ENCODE measurements at regions not wholly inside any gene's neighbourhood (a gene's known extent, or its start where the extent isn't known, plus 50 kb on each side); places are given as distances from the start of the nearest gene placed in this dataset.

DNA sequence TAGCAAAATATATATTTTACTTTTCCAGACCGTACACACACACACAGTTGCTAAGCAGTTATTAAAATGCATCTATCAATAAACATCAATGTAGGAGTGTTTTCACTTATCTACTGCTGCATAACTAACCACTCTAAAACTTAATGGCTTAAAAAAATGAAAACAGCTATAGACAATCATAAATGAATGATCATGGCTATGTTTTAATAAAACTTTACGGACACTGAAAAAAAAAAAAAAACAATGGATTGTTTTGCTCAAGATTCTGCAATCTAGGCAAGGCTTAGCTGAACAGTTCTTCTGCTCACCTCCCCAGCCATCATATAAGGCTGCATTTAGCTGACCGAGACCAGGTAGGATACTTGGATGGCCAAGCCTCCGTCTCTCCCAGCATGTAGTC lies 125.4 kb upstream of the CCDC28A start:
- Mint-ChIP-seq H3K36me3 (no peaks in the 10 kb centered on the region), H3K27me3 (ENCODE audit: low read depth in 2 of 2) (no peaks in the 10 kb centered on the region), H3K9me3 (no peaks in the 10 kb centered on the region), H3K4me1 (no peaks in the 10 kb centered on the region), H3K4me3 (no peak overlapping the region), H3K27ac (no peak overlapping the region)
- no peaks in the 10 kb centered on the region for H3K36me3 ChIP-seq (ENCODE audit: control insufficient read depth, insufficient read depth, low read length)
- ATAC-seq, result no peak
- no peaks in the 10 kb centered on the region for H3K9me3 ChIP-seq (ENCODE audit: control insufficient read depth, insufficient read depth, low read length)
- H3K27me3 ChIP-seq (ENCODE audit: control insufficient read depth, insufficient read depth, low read length), result no peaks in the 10 kb centered on the region
- DNase-seq, result no peak
- 95% methylated on average over 4 of the region's 4 CpGs for WGBS (ENCODE audit: insufficient coverage)
- H3K4me1 ChIP-seq (ENCODE audit: control insufficient read depth, insufficient read depth, low read length), result no peaks in the 10 kb centered on the region
- H3K4me3 ChIP-seq (ENCODE audit: low read length), result no peak overlapping the region
- no peak overlapping the region for H3K27ac ChIP-seq (ENCODE audit: low read length)
- TF ChIP-seq, protein P1, sequence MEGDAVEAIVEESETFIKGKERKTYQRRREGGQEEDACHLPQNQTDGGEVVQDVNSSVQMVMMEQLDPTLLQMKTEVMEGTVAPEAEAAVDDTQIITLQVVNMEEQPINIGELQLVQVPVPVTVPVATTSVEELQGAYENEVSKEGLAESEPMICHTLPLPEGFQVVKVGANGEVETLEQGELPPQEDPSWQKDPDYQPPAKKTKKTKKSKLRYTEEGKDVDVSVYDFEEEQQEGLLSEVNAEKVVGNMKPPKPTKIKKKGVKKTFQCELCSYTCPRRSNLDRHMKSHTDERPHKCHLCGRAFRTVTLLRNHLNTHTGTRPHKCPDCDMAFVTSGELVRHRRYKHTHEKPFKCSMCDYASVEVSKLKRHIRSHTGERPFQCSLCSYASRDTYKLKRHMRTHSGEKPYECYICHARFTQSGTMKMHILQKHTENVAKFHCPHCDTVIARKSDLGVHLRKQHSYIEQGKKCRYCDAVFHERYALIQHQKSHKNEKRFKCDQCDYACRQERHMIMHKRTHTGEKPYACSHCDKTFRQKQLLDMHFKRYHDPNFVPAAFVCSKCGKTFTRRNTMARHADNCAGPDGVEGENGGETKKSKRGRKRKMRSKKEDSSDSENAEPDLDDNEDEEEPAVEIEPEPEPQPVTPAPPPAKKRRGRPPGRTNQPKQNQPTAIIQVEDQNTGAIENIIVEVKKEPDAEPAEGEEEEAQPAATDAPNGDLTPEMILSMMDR (IDR thresholded peaks at IDR 0.05), result no peak
- intact Hi-C loops (cut with micrococcal nuclease), result no loop called here

DNA sequence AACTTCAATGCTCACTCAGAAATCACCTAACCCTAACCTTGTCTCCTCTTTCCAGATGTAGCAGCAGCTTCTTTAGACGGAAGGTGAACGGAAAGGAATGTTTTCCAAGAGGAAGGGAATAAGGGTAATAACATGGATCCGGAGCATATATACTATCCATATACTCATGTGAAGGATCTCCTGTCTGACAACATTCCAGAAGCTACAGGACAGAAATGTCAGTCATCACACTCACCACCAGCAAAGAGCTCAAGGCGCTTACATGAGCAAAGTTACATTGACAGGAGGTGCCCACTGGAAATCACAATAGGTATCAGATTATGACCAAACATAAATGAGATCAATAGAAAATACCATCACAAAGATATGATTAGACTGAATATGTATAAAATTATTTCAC lies 122.1 kb upstream of the CCDC28A start:
- TF ChIP-seq, protein P1 (IDR thresholded peaks at IDR 0.05), result no peak
- no peaks in the 10 kb centered on the region for H3K27me3 ChIP-seq (ENCODE audit: control insufficient read depth, insufficient read depth, low read length)
- no peaks in the 10 kb centered on the region for H3K36me3 ChIP-seq (ENCODE audit: control insufficient read depth, insufficient read depth, low read length)
- Mint-ChIP-seq H3K27ac (no peak overlapping the region), H3K4me1 (peaks cover 19% of the 10 kb centered on the region in 2 donors), H3K36me3 (no peaks in the 10 kb centered on the region), H3K9me3 (no peaks in the 10 kb centered on the region), H3K4me3 (no peak overlapping the region), H3K27me3 (ENCODE audit: low read depth in 2 of 2) (peaks cover 0 to 6% of the 10 kb centered on the region in 2 donors)
- DNase-seq (no peak), ATAC-seq (no peak)
- H3K4me3 ChIP-seq (ENCODE audit: low read length), result no peak overlapping the region
- 100% methylated on average over 2 of the region's 4 CpGs for WGBS (ENCODE audit: insufficient coverage)
- H3K4me1 ChIP-seq (ENCODE audit: control insufficient read depth, insufficient read depth, low read length), result no peaks in the 10 kb centered on the region
- no peak overlapping the region for H3K27ac ChIP-seq (ENCODE audit: low read length)
- no peaks in the 10 kb centered on the region for H3K9me3 ChIP-seq (ENCODE audit: control insufficient read depth, insufficient read depth, low read length)
- intact Hi-C loops (cut with micrococcal nuclease), result no loop called here

- no peak overlapping the region for H3K4me3 ChIP-seq (ENCODE audit: low read length)
- Mint-ChIP-seq H3K4me1 (peaks cover 19% of the 10 kb centered on the region in 2 donors), H3K27me3 (ENCODE audit: low read depth in 2 of 2) (peaks cover 0 to 7% of the 10 kb centered on the region in 2 donors), H3K4me3 (no peak overlapping the region), H3K27ac (no peak overlapping the region), H3K9me3 (no peaks in the 10 kb centered on the region), H3K36me3 (no peaks in the 10 kb centered on the region)
- TF ChIP-seq, protein P1 (IDR thresholded peaks at IDR 0.05), result no peak
- no peak for DNase-seq
- ATAC-seq, result no peak
- H3K36me3 ChIP-seq (ENCODE audit: control insufficient read depth, insufficient read depth, low read length), result no peaks in the 10 kb centered on the region
- intact Hi-C loops (cut with micrococcal nuclease), result no loop called here
- H3K27ac ChIP-seq (ENCODE audit: low read length), result no peak overlapping the region
- H3K27me3 ChIP-seq (ENCODE audit: control insufficient read depth, insufficient read depth, low read length), result no peaks in the 10 kb centered on the region
- H3K4me1 ChIP-seq (ENCODE audit: control insufficient read depth, insufficient read depth, low read length), result no peaks in the 10 kb centered on the region
- no CpG with 5 or more reads among the region's 1 CpG for WGBS (ENCODE audit: insufficient coverage)
- H3K9me3 ChIP-seq (ENCODE audit: control insufficient read depth, insufficient read depth, low read length), result no peaks in the 10 kb centered on the region
Observed at GRCh38 chr6:138652824-138653223, 120.7 kb upstream of the CCDC28A start.

DNA sequence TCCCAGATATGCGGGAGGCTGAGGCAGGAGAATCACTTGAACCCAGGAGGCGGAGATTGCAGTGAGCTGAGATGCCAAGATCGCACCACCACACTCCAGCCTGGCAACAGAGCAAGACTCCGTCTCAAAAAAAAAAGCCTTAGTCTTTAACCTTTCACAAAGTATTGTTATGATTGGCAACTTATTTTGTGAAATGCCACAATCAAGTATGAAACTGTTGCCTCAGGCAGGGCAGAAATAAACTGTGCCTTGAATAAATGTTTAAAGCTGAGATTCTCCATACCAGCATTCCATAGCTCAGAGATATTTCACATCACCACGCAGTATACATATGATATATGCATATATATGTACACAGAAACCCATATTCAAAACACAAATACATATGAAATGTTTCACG lies 120.1 kb upstream of the CCDC28A start:
- TF ChIP-seq, protein P1 (IDR thresholded peaks at IDR 0.05), result no peak
- no peaks in the 10 kb centered on the region for H3K27me3 ChIP-seq (ENCODE audit: control insufficient read depth, insufficient read depth, low read length)
- intact Hi-C loops (cut with micrococcal nuclease), result no loop called here
- no peak overlapping the region for H3K4me3 Mint-ChIP-seq
- no peaks in the 10 kb centered on the region for H3K9me3 Mint-ChIP-seq
- H3K4me1 ChIP-seq (ENCODE audit: control insufficient read depth, insufficient read depth, low read length), result no peaks in the 10 kb centered on the region
- DNase-seq, result no peak
- H3K9me3 ChIP-seq (ENCODE audit: control insufficient read depth, insufficient read depth, low read length), result no peaks in the 10 kb centered on the region
- no peaks in the 10 kb centered on the region for H3K36me3 Mint-ChIP-seq
- no peak overlapping the region for H3K27ac Mint-ChIP-seq
- no peak overlapping the region for H3K4me3 ChIP-seq (ENCODE audit: low read length)
- ATAC-seq, result no peak
- WGBS (ENCODE audit: insufficient coverage), result 94% methylated on average over 3 of the region's 6 CpGs
- no peak overlapping the region for H3K27ac ChIP-seq (ENCODE audit: low read length)
- no peaks in the 10 kb centered on the region for H3K36me3 ChIP-seq (ENCODE audit: control insufficient read depth, insufficient read depth, low read length)
- peaks cover 19% of the 10 kb centered on the region in 2 donors for H3K4me1 Mint-ChIP-seq
- peaks cover 2 to 7% of the 10 kb centered on the region in 2 donors for H3K27me3 Mint-ChIP-seq (ENCODE audit: low read depth in 2 of 2)

All from natural killer cell (primary cell).